Activated CD4-positive, alpha-beta T cell treated with anti-CD3 and anti-CD28 coated beads, Interleukin-2, Interleukin-4, amounts not matched to agents 100 ng/mL and 50 ng/mL, durations not matched to agents 16 hours and 8 hours (primary cell): ENCODE measurements at regions not wholly inside any gene's neighbourhood (a gene's known extent, or its start where the extent isn't known, plus 50 kb on each side); places are given as distances from the start of the nearest gene placed in this dataset.

ENCODE experiments used
- DNase-seq: peaks from one replicate; pipeline ENCODE4 v3.0.0-alpha.2; 2020; ENCODE audit warnings: low spot score

GRCh38 chr1:218526198-218526580 lies 181.1 kb downstream of the TGFB2 start:
- no peak for DNase-seq

- DNase-seq = no peak
These were observed 182.6 kb downstream of the TGFB2 start for GRCh38 chr1:218527737-218528136.

GRCh38 chr1:218529646-218530300 lies 184.6 kb downstream of the TGFB2 start:
- no peak for DNase-seq

- no peak for DNase-seq
These were observed 186.8 kb downstream of the TGFB2 start for GRCh38 chr1:218531936-218532335.

- DNase-seq = no peak
These were observed 191.3 kb downstream of the TGFB2 start for GRCh38 chr1:218536296-218536986.

GRCh38 chr1:218537122-218537913 lies 192.2 kb downstream of the TGFB2 start:
- no peak for DNase-seq

GRCh38 chr1:218538341-218538740 lies 193.2 kb downstream of the TGFB2 start:
- DNase-seq = no peak

GRCh38 chr1:218546314-218546713 lies 201.2 kb downstream of the TGFB2 start:
- no peak for DNase-seq

GRCh38 chr1:218547957-218548730 lies 203.0 kb downstream of the TGFB2 start:
- DNase-seq = no peak

GRCh38 chr1:218548764-218549163 lies 203.6 kb downstream of the TGFB2 start:
- DNase-seq = no peak

GRCh38 chr1:218553197-218553596 lies 208.1 kb downstream of the TGFB2 start:
- DNase-seq = no peak

GRCh38 chr1:218556016-218556415 lies 210.9 kb downstream of the TGFB2 start:
- DNase-seq = no peak

- no peak for DNase-seq
These were observed 212.6 kb downstream of the TGFB2 start for GRCh38 chr1:218557731-218558130.

GRCh38 chr1:218558271-218558810 lies 213.2 kb downstream of the TGFB2 start:
- no peak for DNase-seq

GRCh38 chr1:218565377-218565776 lies 220.2 kb downstream of the TGFB2 start:
- DNase-seq = no peak

GRCh38 chr1:218568962-218569550 lies 223.9 kb downstream of the TGFB2 start:
- DNase-seq = no peak

- DNase-seq = no peak
These were observed 225.3 kb downstream of the TGFB2 start for GRCh38 chr1:218570456-218570855.

- no peak for DNase-seq
These were observed 226.4 kb downstream of the TGFB2 start for GRCh38 chr1:218571491-218571890.

GRCh38 chr1:218572050-218572449 lies 226.9 kb downstream of the TGFB2 start:
- DNase-seq = no peak

GRCh38 chr1:218573925-218574324 lies 228.8 kb downstream of the TGFB2 start:
- no peak for DNase-seq

GRCh38 chr1:218575079-218575478 lies 229.9 kb downstream of the TGFB2 start:
- DNase-seq = no peak

- no peak for DNase-seq
These were observed 230.7 kb downstream of the TGFB2 start for GRCh38 chr1:218575856-218576255.
